Esophagus muscularis mucosa (tissue), 3 donors: ENCODE measurements at regions not wholly inside any gene's neighbourhood (a gene's known extent, or its start where the extent isn't known, plus 50 kb on each side); places are given as distances from the start of the nearest gene placed in this dataset.

ENCODE experiments used
- CTCF ChIP-seq, 3 experiments: fragments of 200-600 bp in 2 of 3; fragments of 450-650 bp in 1 of 3; sonication (generic) in 2 of 3; IDR thresholded peaks; one replicate each; pipeline ENCODE4 v1.5.1; 2017 to 2019; ENCODE audit warnings: antibody characterized with exemption in 3 of 3, mild to moderate bottlenecking in 2 of 3, moderate library complexity in 1 of 3
- POLR2A ChIP-seq: fragments of 450-650 bp; IDR thresholded peaks from one replicate; pipeline ENCODE4 v1.6.1; 2017; ENCODE audit warnings: antibody characterized with exemption, moderate library complexity, mild to moderate bottlenecking, low read depth

- TF ChIP-seq CTCF (IDR thresholded peaks at IDR 0.05) = no peak
- TF ChIP-seq POLR2A = no peak
These were observed 297.6 kb downstream of the VPS13C start for GRCh38 chr15:61762676-61763075.
